Stimulated activated naive B cell treated with anti-CD40 and anti-IgM and Interleukin-4, amounts not matched to agents 10 μg/mL and 1 μg/mL and 100 μg/mL, for 72 hours (primary cell): ENCODE measurements at regions not wholly inside any gene's neighbourhood (a gene's known extent, or its start where the extent isn't known, plus 50 kb on each side); places are given as distances from the start of the nearest gene placed in this dataset.
"Not testable (repeated sequence)": the region's sequence is repeated elsewhere in the genome, so short reads cannot be mapped to it uniquely, and the experiment has no call there.

Experiments used
- ATAC-seq, 2 donors: fragments of 150-1000 bp; cut with Tn5 transposase; replicated peaks; 2 replicates each; pipeline ENCODE4 v1.10.0; 2021; ENCODE audit warnings: moderate library complexity in 1 of 2
- DNase-seq: peaks from one replicate; pipeline ENCODE4 v3.0.0; 2021
- H3K27ac Mint-ChIP-seq: one replicate; pipeline ENCODE4 v1.8.0; 2022; ENCODE audit warnings: mild to moderate bottlenecking, mixed read lengths
- H3K27me3 Mint-ChIP-seq, 2 donors: one replicate each; pipeline ENCODE4 v1.8.0; 2022; ENCODE audit warnings: mixed read lengths in 2 of 2
- H3K36me3 Mint-ChIP-seq, 2 donors: one replicate each; pipeline ENCODE4 v1.8.0; 2022; ENCODE audit warnings: mixed read lengths in 2 of 2, mild to moderate bottlenecking in 1 of 2
- H3K4me1 Mint-ChIP-seq, 2 donors: one replicate each; pipeline ENCODE4 v1.8.0; 2022; ENCODE audit warnings: mixed read lengths in 2 of 2, mild to moderate bottlenecking in 1 of 2
- H3K4me3 Mint-ChIP-seq, 2 donors: one replicate each; pipeline ENCODE4 v1.8.0; 2022; ENCODE audit warnings: mild to moderate bottlenecking in 2 of 2, mixed read lengths in 2 of 2, moderate library complexity in 1 of 2
- H3K9me3 Mint-ChIP-seq, 2 donors: one replicate each; pipeline ENCODE4 v1.8.0; 2022; ENCODE audit warnings: mixed read lengths in 2 of 2, mild to moderate bottlenecking in 1 of 2

GRCh38 chr11:110514967-110515366, 85.2 kb downstream of the FDX1 start:
- Mint-ChIP-seq H3K9me3 (peaks cover 3 to 7% of the 10 kb centered on the region in 2 donors), H3K4me1 (no peaks in the 10 kb centered on the region), H3K27ac (no peak overlapping the region), H3K36me3 (no peaks in the 10 kb centered on the region), H3K4me3 (no peak overlapping the region), H3K27me3 (peaks cover 12 to 18% of the 10 kb centered on the region in 2 donors)
- no peak for ATAC-seq
- no peak for DNase-seq

DNA sequence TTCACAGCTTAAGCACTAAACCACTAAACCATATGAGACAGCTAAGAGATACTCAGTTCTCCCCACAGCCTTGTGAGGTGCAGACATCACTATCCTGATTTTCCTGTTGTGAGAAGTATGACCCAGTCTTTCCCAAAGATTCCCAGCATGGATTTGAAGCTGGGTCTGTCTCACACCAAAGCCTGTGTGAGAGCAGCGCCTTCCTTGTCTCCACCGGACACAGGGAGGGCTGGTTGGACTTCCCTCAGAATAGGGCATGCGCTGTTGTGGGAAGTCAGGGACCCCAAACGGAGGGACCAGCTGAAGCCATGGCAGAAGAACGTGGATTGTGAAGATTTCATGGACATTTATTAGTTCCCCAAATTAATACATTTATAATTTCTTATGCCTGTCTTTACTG, 87.6 kb downstream of the FDX1 start:
- DNase-seq, ATAC-seq: not testable (repeated sequence)
- peaks cover 3 to 10% of the 10 kb centered on the region in 2 donors for H3K9me3 Mint-ChIP-seq

GRCh38 chr11:110518809-110519514, 89.2 kb downstream of the FDX1 start:
- Mint-ChIP-seq H3K27me3 (peaks cover 0 to 3% of the 10 kb centered on the region in 2 donors), H3K27ac (no peak overlapping the region)

More for the DNA sequence above, 87.6 kb downstream of the FDX1 start:
- not testable (repeated sequence) for H3K27ac Mint-ChIP-seq, H3K4me3 Mint-ChIP-seq, H3K4me1 Mint-ChIP-seq, H3K36me3 Mint-ChIP-seq
- peaks cover 11 to 13% of the 10 kb centered on the region in 2 donors for H3K27me3 Mint-ChIP-seq

GRCh38 chr11:110519796-110520195, 90.0 kb downstream of the FDX1 start:
- Mint-ChIP-seq H3K4me1 (peaks cover 8 to 11% of the 10 kb centered on the region in 2 donors), H3K36me3 (no peaks in the 10 kb centered on the region), H3K9me3 (peaks cover 3 to 13% of the 10 kb centered on the region in 2 donors), H3K27me3 (no peaks in the 10 kb centered on the region), H3K27ac (no peak overlapping the region), H3K4me3 (no peak overlapping the region)
- DNase-seq (no peak), ATAC-seq (no peak)

More at GRCh38 chr11:110518809-110519514, 89.2 kb downstream of the FDX1 start:
- Mint-ChIP-seq H3K36me3 (no peaks in the 10 kb centered on the region), H3K9me3 (peaks cover 3 to 13% of the 10 kb centered on the region in 2 donors), H3K4me3 (no peak overlapping the region), H3K4me1 (peaks cover 8 to 11% of the 10 kb centered on the region in 2 donors)
- ATAC-seq = no peak
- no peak for DNase-seq

GRCh38 chr11:110522471-110522870, 92.7 kb downstream of the FDX1 start:
- no peaks in the 10 kb centered on the region for H3K27me3 Mint-ChIP-seq
- no peak for ATAC-seq
- H3K4me3 Mint-ChIP-seq = no peak overlapping the region
- peaks cover 7 to 11% of the 10 kb centered on the region in 2 donors for H3K9me3 Mint-ChIP-seq
- H3K36me3 Mint-ChIP-seq = no peaks in the 10 kb centered on the region
- H3K27ac Mint-ChIP-seq = no peak overlapping the region
- H3K4me1 Mint-ChIP-seq = peaks cover 8 to 11% of the 10 kb centered on the region in 2 donors
- no peak for DNase-seq

- H3K4me3 Mint-ChIP-seq = no peak overlapping the region
- H3K9me3 Mint-ChIP-seq = peaks cover 18 to 19% of the 10 kb centered on the region in 2 donors
- H3K27ac Mint-ChIP-seq = no peak overlapping the region
- H3K4me1 Mint-ChIP-seq = peaks cover 8 to 11% of the 10 kb centered on the region in 2 donors
- peaks cover 0 to 10% of the 10 kb centered on the region in 2 donors for H3K36me3 Mint-ChIP-seq
- DNase-seq (no peak), ATAC-seq (no peak)
- no peaks in the 10 kb centered on the region for H3K27me3 Mint-ChIP-seq
These were observed 94.5 kb downstream of the FDX1 start for GRCh38 chr11:110524238-110524637.

DNA sequence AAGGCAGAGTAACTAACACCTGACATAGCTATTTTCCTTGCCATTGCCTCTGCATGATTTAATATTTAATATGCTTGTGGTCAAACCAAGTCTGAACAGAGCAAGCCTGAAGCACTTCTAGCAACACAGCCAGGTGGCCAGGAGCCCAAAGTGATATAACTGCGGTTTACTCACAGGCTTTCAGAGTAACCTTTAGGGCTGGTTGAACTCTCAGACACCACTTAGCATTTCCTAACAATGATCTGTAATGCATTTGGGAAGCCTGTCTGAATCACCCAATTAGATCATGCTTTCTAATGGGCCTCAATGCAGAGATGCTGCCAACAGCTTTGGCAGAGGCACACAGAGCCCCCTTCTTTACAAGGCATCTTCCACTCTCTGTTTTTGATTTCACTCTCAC, 96.1 kb downstream of the FDX1 start:
- Mint-ChIP-seq H3K27me3 (no peaks in the 10 kb centered on the region), H3K4me1 (peaks cover 8 to 11% of the 10 kb centered on the region in 2 donors), H3K9me3 (peaks cover 18 to 19% of the 10 kb centered on the region in 2 donors), H3K27ac (no peak overlapping the region), H3K36me3 (peaks cover 0 to 10% of the 10 kb centered on the region in 2 donors), H3K4me3 (no peak overlapping the region)
- ATAC-seq (peak in 1 of 2 donors; percentile 12), DNase-seq (no peak)

GRCh38 chr11:110526323-110526722, 96.6 kb downstream of the FDX1 start:
- H3K4me3 Mint-ChIP-seq = no peak overlapping the region

More at GRCh38 chr11:110526323-110526722, 96.6 kb downstream of the FDX1 start:
- H3K9me3 Mint-ChIP-seq = peaks cover 18 to 19% of the 10 kb centered on the region in 2 donors
- H3K27ac Mint-ChIP-seq = no peak overlapping the region
- H3K36me3 Mint-ChIP-seq = peaks cover 0 to 10% of the 10 kb centered on the region in 2 donors
- DNase-seq = no peak
- H3K27me3 Mint-ChIP-seq = no peaks in the 10 kb centered on the region
- no peak for ATAC-seq
- H3K4me1 Mint-ChIP-seq = peaks cover 8 to 11% of the 10 kb centered on the region in 2 donors
